GM21737 (cell line): ENCODE measurements at regions not wholly inside any gene's neighbourhood (a gene's known extent, or its start where the extent isn't known, plus 50 kb on each side); places are given as distances from the start of the nearest gene placed in this dataset.

Experiments
- ATAC-seq: cut with Tn5 transposase; IDR thresholded peaks from one replicate; pipeline ENCODE4 v1.9.1; 2021; ENCODE audit warnings: mild to moderate bottlenecking, moderate library complexity; ENCODE audit not compliant: unreplicated experiment

- ATAC-seq: no peak
Measured at GRCh38 chr5:124395926-124396325, 350.5 kb downstream of the ZNF608 start.

- no peak for ATAC-seq
Measured at GRCh38 chr5:124395287-124395686, 351.2 kb downstream of the ZNF608 start.

- ATAC-seq: no peak
Measured at GRCh38 chr5:124394700-124395245, 351.7 kb downstream of the ZNF608 start.

GRCh38 chr5:124393584-124394379 lies 352.7 kb downstream of the ZNF608 start:
- ATAC-seq: no peak

GRCh38 chr5:124383693-124384092 lies 362.7 kb downstream of the ZNF608 start:
- ATAC-seq: no peak

- no peak for ATAC-seq
Measured at GRCh38 chr5:124377386-124377785, 369.1 kb downstream of the ZNF608 start.

GRCh38 chr5:124373883-124374282 lies 372.6 kb downstream of the ZNF608 start:
- no peak for ATAC-seq

- ATAC-seq: no peak
Measured at GRCh38 chr5:124372457-124372856, 374.0 kb downstream of the ZNF608 start.

- ATAC-seq: no peak
Measured at GRCh38 chr5:124371111-124371706, 375.2 kb downstream of the ZNF608 start.

GRCh38 chr5:124370601-124371000 lies 375.8 kb downstream of the ZNF608 start:
- ATAC-seq: no peak

- no peak for ATAC-seq
Measured at GRCh38 chr5:124365361-124365801, 381.1 kb downstream of the ZNF608 start.

GRCh38 chr5:124355928-124356327 lies 390.5 kb downstream of the ZNF608 start:
- no peak for ATAC-seq

GRCh38 chr5:124353016-124353415 lies 393.4 kb downstream of the ZNF608 start:
- ATAC-seq: no peak

GRCh38 chr5:124352312-124352711 lies 394.1 kb downstream of the ZNF608 start:
- ATAC-seq: no peak

- ATAC-seq: no peak
Measured at GRCh38 chr5:124349931-124350330, 396.5 kb downstream of the ZNF608 start.

- no peak for ATAC-seq
Measured at GRCh38 chr5:124343451-124343867, 403.0 kb downstream of the ZNF608 start.

- no peak for ATAC-seq
Measured at GRCh38 chr5:124342986-124343385, 403.5 kb downstream of the ZNF608 start.

- ATAC-seq: no peak
Measured at GRCh38 chr5:124342584-124342983, 403.9 kb downstream of the ZNF608 start.

- ATAC-seq: no peak
Measured at GRCh38 chr5:124342027-124342471, 404.4 kb downstream of the ZNF608 start.

- no peak for ATAC-seq
Measured at GRCh38 chr5:124341066-124341858, 405.2 kb downstream of the ZNF608 start.

GRCh38 chr5:124337996-124338395 lies 408.4 kb downstream of the ZNF608 start:
- ATAC-seq: no peak
